ENCODE measurements at regions not wholly inside any gene's neighbourhood (a gene's known extent, or its start where the extent isn't known, plus 50 kb on each side); places are given as distances from the start of the nearest gene placed in this dataset.

DNA sequence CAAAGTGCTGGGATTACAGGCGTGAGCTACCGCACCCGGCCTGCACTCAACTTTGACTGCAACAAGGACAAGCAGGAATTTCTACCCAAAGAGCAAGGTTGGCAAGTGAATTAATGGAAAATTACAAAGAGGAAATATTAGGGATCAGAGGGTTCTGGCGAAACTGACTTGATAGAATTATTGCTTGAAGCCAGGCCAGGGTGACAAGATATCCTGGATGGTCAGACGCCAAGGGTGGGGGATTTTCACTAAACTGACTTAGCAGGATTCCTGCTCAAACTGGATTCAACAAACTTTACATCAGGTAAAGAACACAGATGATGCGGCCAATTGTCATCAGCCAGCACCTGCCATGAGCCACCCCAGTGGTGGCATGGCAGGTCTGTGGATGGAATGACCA is 603.6 kb upstream of the MGMT start:
- TF ChIP-seq, protein P1, sequence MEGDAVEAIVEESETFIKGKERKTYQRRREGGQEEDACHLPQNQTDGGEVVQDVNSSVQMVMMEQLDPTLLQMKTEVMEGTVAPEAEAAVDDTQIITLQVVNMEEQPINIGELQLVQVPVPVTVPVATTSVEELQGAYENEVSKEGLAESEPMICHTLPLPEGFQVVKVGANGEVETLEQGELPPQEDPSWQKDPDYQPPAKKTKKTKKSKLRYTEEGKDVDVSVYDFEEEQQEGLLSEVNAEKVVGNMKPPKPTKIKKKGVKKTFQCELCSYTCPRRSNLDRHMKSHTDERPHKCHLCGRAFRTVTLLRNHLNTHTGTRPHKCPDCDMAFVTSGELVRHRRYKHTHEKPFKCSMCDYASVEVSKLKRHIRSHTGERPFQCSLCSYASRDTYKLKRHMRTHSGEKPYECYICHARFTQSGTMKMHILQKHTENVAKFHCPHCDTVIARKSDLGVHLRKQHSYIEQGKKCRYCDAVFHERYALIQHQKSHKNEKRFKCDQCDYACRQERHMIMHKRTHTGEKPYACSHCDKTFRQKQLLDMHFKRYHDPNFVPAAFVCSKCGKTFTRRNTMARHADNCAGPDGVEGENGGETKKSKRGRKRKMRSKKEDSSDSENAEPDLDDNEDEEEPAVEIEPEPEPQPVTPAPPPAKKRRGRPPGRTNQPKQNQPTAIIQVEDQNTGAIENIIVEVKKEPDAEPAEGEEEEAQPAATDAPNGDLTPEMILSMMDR (IDR thresholded peaks at IDR 0.05; ENCODE audit: poor library complexity) = no peak
- TF ChIP-seq EZH2 (IDR thresholded peaks at IDR 0.05; ENCODE audit: borderline replicate concordance) = no peak
